HG03280 (cell line): ENCODE measurements at regions not wholly inside any gene's neighbourhood (a gene's known extent, or its start where the extent isn't known, plus 50 kb on each side); places are given as distances from the start of the nearest gene placed in this dataset.

Experiments used
- ATAC-seq: cut with Tn5 transposase; IDR thresholded peaks from one replicate; pipeline ENCODE4 v1.9.1; 2021; ENCODE audit warnings: mild to moderate bottlenecking, moderate library complexity; ENCODE audit not compliant: unreplicated experiment

DNA sequence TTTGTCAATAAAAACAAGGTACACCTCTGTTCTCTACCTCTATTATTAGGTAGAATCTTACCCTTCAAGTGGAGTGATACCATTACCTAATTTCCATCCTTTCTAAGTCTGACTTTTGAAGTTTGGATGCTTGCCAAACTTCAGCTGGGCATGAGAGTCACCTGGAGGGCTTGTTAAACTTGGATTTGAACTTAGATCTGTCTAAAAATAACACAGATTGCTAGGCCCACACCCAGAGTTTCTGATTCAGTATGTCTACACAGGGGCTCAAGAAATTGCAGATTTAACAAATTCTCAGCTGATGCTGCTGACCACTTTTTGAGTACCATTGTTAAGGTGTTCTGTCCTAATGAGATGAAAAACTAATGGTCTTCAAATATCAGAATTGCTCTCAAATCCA lies 512.2 kb downstream of the LMO7 start:
- ATAC-seq = no peak

DNA sequence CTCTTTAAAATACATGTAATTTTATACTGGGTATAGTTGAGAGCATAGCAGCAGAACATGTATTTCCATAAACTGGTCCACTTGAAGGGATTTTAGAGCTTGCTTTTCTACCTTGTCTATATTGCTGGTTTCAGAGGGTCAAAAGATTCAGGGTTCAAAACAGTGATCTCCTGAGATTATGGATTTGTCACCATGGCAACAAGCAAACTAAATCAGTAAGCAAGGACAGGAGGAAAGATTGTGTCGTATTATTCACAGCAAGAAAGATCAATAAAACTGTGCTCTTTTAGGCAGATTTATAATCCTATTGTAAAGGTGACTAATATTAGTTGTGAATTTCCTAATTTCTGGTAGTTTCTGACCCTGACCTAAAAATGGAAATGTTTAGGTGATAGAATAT lies 496.4 kb downstream of the LMO7 start:
- ATAC-seq = no peak

DNA sequence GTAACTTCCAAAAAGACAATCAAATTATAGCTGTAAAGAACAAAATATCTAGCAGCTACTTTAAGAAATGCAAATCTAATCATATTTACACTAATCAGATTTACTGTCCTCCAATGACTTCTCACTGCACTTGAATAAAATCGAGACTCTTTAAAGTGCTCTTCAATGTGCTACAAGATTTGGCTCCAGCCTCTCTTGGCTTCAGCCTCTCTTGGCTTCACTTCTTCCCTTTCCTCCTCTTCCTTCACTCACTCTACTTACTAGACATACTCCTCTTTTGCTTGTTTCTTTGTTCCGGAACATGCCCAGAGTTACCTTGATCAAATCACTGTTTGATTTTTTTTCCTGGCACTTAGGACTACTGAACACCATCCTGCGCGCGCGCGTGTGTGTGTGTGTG lies 495.4 kb downstream of the LMO7 start:
- no peak for ATAC-seq

DNA sequence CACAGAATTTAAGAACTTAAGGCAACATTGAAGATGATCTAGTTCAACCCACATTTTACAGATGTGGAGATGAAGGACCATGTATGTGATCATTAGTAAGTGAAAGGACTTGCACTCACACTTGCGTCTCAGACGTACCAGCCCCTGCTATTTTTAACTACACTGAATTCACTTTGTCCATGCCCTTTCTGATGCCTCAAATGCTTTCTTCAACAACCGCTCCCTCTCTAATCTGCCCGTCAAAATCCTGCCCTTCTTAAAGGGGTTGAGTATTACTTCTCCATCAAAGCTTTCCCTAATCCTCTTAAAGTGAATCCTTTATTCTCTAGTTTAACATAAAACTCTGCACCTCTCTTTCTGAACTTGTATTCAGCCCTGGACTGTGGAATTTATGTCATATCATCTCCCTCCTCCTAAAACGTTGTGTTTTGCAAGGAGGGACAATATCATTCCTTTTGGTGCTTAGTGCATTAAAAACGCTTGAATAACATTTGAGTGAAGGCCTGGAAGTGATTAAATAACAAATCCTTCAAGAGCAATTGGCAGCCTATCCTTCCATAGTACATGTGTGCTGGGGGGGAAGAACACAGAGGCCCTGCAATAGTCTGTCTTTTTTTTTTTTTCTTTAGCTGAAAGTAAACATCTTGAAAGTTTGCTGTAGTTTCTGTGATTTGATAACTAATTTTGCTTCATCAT lies 493.3 kb downstream of the LMO7 start:
- no peak for ATAC-seq

DNA sequence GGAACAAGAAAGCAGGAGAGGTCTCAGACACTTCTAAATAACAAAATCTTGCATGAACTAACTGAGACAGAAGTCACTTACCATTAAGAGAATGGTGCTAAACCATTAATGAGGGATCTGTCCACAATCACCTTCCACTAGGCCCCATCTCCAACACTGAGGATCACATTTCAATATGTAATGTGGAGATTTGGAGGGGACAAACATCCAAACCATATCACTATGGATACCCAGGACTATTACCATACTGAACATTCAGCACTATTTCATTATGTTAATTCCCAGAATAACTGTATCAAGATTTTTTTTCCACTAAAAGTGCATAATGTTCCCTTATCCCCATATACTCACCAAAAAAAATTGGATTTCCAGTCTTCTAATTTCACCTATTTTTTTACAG lies 491.8 kb downstream of the LMO7 start:
- no peak for ATAC-seq

DNA sequence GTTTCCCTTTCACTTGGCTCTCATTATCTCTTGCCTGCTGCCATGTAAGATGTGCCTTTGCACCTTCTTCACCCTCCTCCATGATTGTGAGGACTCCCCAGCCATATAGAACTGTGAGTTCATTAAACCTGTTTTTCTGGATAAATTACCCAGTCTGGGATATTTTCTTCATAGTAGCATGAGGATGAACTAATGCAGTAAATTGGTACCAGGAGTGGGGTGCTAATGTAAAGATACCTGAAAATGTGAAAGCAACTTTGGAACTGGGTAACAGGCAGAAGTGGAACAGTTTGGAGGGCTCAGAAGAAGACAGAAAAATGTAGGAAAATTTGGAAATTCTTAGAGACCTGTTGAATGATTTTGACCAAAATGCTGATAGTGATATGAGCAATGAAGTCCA lies 487.4 kb downstream of the LMO7 start:
- no peak for ATAC-seq

DNA sequence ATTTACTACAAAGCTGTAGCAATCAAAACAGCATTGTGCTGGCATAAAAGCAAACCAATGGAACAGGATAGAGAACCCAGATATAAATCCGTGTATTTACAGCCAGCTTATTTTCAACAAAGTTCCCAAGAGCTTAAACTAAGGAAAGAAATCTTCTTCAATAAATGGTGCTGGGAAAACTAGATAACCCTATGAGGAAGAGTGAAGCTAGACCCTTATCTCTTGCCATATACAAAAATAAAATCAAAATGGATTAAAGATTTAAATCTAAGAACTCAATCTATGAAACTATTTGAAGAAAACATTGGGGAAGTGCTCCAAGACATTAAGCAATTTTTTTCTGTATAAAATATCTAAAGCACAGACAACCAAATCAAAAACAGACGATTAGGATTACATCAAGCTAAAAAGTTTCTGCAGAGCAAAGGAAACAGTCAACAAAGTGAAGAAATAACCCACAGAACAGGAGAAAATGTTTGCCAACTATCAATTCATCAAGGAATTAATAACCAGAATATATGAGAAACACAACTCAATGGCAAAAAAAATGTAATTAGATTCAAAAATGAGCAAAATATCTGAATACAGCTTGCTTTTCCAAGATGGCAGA lies 480.7 kb downstream of the LMO7 start:
- ATAC-seq = no peak

DNA sequence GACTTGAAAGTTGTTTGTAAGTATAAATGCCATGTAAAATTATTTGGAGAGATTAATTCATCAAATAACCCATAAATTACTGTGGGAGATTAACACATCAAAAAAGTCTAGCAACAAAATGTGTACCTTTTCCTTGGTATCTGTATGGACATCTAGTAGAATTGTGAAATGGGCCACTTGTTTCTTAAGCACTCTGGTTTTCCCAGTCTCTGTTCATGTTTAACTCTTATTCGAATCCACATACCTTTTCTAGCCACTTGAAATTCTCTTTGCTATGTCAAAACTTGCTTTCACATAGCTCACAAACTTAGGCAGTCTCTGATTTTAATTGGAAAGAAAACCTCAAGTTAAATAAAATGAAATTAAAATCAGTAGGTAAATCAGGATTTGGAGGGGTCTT lies 470.6 kb downstream of the LMO7 start:
- ATAC-seq = no peak

DNA sequence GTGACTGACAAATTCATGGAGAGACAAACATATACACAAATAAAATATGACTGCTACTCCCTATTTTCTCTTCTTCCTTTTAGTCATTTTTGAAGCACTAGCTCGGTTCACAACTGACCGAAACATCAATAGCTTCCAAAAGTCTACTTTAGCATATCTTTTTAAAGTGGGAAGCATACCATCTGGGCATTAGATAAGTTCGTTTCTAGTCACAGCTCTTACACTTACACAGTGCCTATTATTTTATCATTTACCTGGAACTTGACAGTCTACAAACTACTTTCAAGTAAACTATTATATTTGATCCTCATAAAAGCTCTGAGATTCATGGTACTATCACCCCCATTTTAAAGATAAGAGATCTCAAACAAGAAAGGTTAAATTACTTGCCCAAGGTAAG lies 458.5 kb downstream of the LMO7 start:
- no peak for ATAC-seq

DNA sequence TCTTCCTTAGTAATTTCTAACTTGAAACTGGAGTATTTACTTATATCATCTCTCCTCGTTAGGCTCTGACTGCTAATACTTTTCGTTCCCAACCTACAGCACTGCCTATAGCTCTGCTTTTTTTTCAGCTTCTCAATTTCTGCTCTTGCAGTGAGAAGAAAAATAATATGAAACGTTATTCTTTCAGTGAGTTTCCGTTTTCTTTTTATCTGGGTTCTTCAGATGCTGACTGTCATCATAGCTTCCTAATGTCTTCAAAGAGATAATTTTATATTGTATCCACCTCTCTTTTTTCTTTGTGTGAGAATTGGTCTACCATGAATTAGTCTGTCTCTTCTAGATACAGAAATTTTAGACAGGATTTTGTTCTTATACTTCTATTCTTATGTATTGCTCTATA lies 454.9 kb downstream of the LMO7 start:
- ATAC-seq = no peak

DNA sequence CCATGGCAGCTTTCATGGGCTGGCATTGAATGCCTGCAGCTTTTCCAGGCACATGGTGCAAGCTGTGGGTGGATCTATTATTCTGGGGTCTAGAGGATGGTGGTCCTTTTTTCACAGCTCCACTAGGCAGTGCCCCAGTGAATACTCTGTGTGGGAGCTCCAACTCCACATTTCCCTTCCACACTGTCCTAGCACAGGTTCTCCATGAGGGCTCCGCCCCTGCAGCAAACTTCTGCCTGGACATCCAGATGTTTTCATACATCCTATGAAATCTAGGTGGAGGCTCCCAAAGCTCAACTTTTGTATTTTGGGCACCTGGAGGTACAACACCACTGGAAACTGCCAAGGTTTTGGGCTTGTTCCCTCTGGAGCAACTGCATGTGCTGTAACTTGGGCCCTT lies 450.6 kb downstream of the LMO7 start:
- ATAC-seq = no peak

DNA sequence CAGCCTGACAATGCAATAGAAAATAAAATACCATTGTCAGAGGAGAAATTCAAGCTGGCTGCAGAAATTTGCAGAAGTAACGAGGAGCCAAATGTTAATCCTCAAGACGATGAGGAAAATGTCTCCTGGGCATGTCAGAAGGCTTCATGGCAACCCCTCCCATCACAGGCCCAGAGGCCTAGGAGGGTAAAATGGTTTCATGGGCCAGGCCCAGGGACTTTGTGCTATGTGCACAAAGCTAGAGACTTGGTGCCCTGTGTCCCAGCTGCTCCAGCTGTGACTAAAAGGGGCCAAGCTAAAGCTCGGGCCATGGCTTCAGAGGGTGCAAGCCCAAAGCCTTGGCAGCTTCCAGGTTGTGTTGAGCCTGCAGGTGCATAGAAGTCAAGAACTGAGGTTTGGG lies 431.7 kb downstream of the LMO7 start:
- ATAC-seq = no peak

DNA sequence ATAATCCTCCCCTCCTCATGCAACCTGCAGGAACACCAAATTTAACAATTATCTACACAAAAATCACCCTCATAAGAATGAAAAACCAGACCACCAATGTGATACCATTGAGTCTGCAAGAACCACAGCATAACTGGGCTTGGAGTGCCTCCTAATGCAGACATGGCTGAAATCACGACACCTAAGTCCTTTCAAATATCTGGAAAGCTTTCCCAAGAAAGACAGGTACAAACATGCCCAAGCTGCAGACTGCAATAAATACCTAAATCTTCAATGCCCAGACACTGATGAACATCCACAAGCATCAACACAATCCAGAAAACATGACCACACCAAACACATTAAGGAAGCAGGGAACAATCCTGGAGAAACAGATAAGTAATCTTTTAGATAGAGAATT lies 417.1 kb downstream of the LMO7 start:
- no peak for ATAC-seq

DNA sequence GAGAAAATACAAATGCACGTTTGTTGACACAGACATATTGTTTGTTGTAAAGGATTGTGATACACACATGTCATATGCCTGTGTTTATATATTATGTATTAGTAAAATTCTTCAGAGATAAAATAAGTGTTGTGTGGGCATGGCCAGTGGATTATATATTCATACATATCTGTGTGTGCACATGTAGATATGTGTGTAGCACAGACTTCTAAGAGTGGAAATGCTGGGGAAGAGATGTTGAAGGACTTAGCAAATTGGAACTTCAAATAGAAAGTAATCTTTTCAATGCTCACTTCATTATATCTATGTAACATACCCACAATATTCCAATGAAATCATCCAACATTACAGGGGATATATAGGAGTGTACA lies 413.2 kb downstream of the LMO7 start:
- no peak for ATAC-seq

DNA sequence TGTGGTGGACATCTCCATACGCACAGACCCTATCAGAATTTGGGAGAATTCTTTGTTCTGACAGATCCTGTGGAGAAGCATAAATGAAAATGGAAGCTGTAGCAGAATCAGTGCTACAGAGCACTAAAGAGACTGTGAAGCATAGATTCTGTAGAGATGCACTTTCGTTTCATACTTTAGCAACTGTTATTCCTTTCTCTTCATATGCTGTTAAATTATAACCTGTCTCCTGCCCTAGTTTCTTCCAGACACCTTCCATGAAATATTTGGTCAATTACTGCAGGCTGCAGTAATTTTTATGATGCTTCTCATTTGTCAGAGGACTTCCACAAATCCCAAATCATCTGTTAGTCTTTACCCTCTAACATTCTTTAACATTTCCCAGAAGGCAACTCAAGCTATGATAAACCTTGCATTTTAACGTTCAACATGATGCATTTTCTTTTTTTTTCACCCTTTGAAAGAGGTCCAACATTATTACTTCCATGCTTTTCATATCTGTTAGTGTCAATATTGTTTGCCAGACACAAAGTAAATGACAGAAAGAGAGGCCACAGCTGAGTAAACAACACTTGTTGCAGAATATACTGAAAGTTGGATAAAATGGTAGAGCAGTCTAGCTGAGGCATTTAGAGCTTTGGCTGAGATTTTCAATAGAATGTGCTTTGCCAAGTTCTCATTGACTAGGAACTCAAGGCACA lies 412.7 kb downstream of the LMO7 start:
- ATAC-seq = no peak

DNA sequence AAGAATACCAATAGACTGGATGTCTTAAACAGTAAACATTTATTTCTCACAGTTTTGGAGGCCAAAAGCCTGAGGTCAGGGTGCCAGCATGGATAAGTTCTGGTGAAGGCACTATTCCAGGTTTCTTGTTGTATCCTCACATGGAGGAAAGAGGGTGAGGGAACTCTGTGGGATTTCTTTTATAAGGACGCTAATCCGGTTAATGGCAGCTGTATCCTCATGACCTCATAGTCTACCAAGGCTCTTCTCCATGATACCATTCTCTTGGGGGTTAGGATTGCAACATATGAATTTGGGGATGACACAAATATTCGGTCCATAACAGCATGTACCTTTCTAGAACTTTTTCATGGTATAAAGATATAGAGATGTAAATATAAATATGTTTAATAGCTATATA lies 412.0 kb downstream of the LMO7 start:
- ATAC-seq = no peak

DNA sequence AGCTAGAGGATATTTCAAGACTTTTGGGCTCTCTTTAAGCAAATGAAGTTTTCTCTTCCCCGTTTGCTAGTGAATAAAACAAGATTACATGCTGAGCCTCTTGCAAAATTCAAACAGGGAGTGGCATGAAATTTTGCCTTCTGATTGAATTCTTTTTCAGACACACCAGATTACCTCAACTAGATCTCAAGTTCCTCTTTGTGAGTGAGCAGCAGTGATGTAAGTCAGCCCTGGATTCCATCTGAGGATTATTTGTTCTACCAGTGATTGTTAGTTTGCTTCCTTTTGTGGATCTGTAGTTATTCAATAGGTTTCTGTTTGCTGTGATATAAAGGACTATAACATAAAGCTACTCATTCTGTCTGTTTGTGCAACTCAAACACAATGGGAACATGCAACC lies 407.7 kb downstream of the LMO7 start:
- ATAC-seq = no peak

DNA sequence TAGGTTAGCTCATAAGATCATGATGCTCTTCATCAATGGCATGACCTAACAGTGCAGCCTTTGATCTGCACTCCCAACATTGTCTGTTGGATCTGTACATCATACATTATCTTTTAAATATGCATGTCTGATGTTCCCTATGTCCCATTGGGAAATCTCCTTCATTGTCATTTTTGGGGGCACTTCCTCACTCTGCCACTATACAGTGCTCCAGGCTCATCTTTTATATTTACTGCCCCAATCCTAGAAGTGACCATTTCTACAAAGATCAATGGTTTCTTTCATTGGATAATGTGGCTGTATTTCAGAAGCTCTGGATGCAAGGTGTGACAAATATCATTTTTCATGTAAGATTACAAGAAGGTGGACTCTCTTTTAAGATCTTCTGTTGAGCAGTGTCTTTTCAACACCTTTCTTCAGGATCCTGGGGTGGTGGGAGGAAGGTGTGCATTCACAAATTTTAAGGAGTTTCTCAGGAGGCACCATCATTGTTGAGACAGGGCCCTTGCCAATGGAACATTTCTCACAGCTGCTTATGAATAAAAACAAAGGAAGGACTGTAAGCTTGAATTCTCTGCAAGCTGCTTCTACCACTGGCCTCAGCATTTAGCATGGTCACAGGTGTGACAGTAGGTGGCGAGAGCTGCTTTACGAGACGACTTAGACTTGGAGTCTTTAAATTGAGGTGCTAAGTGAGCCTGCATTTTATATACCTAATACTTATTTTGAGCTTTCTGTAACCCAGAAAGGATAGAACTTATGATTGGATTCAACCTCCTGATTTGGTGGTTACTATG lies 403.0 kb downstream of the LMO7 start:
- no peak for ATAC-seq

DNA sequence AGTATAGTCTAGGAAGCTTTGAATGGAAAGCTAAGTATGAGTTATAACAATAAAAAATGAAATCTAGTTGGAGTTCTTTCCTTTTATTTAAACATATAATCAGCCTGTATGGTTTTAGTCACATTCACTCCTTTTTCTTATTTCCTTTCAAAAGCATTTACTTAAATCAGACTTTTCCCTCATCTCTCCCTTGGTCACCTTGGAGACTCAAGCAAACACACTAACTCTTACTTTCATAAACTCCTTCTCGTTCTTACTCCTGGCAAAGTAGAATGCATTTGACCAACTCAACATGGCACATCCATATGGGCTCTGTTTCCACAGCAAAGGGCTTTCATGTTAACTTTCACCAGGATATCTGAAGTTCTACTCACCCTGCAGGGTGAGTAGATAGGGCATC lies 400.0 kb downstream of the LMO7 start:
- ATAC-seq = no peak

DNA sequence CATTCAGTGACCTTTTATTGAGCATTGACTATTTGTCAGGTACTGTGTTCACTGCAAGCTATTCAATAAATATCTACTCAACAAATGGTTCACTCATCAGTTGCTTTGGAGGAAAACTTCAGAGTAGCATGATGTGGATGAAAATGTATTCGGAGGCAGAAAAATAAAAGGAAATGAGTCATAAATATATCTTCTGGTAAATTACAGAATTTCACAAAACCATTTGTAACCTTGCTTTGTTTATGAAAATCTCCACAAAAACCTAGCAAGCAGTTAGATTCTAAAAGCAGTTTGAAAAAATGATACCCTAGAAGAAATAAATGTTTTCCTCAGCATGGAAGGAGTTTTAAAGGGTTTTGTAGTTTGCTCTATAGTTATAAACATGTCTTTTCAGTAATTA lies 399.6 kb downstream of the LMO7 start:
- ATAC-seq = no peak

DNA sequence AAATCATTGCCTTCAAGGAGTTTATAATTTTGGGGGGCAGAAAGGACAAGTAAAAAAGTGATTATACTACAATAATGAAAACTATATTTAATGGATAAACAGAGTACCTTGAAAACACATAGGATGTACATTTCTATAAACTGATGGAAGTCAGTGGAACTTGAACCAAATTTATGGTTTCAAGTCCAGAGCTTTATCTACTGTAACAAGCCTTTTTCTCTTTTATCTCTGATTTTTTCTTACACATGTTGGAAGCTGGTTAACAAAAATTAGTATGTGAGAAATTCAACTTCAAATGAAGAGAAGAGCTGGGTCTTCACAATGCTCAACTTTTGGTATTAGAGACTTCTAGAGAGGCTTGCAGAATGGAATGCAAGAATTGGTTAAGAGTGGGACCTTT lies 393.6 kb downstream of the LMO7 start:
- no peak for ATAC-seq

DNA sequence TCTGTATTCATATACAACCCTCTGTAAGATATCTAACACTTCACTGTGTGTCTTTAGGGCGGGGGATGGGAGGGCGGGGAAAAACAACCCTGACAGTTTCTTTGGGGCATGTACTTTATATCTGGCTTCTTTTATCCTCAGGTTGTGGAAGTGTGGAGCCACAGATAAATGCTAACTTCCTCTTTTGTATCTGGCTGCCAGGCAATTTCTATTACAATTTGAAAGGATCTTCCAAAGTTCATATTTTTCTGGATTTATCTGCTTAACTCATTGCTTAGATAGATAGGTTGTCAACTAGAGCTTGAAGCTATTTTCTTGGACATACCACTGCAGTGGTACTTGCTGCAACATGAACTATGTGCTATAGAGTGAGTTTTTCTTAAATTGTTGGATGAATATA lies 393.0 kb downstream of the LMO7 start:
- ATAC-seq = no peak
